CD4-positive, alpha-beta T cell treated with Interleukin-1 beta for 1 hour (primary cell): ENCODE measurements at regions not wholly inside any gene's neighbourhood (a gene's known extent, or its start where the extent isn't known, plus 50 kb on each side); places are given as distances from the start of the nearest gene placed in this dataset.
"Not testable (repeated sequence)": the region's sequence is repeated elsewhere in the genome, so short reads cannot be mapped to it uniquely, and the experiment has no call there.

Experiments
- DNase-seq, 2 donors: peaks; one replicate each; pipeline ENCODE4 v3.0.0-alpha.2; 2020 to 2022

DNA sequence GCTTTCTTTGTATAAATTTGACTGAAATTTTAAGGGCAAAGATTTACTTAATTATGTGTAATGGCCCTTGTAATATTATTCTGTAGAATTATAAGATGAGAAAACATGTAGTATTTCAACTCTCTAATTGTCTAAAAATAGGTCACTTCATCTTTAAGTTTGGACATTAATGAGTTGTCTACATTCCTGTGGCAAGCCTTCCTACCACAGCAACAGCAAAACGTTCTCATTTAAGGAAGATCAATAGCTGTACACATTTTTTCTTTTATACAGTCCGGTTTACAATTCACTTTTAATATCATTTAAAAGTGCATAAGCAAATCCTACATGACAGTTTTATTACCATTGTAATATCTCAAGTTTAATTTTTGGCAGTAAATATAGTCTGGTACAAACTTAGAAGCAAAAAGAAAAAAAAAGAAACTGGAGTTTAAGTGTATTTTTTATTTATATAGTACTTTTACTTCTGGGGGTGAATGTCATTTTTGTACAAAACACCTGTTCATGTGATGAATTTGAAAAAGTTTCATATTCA lies 501.8 kb downstream of the ZPLD1 start:
- DNase-seq, result no peak

DNA sequence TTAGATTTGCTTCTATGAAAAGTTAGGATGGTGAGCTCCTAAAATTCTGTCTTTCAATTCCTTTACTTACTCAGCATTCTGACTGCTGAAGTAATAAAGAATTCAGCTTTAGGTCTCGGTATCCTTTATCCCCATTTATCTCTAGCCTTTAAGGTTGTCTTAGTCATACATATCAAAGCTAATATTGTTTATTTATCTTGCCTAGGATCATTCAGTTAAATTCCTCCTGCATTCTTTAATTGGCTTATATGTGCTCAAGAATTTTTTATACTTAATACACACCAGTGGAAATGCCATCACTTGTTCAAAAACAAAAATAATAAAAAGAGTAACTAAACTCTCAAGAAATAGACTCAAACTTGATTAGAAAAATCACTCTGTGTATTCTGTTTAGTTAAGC lies 507.0 kb downstream of the ZPLD1 start:
- DNase-seq, result no peak

DNA sequence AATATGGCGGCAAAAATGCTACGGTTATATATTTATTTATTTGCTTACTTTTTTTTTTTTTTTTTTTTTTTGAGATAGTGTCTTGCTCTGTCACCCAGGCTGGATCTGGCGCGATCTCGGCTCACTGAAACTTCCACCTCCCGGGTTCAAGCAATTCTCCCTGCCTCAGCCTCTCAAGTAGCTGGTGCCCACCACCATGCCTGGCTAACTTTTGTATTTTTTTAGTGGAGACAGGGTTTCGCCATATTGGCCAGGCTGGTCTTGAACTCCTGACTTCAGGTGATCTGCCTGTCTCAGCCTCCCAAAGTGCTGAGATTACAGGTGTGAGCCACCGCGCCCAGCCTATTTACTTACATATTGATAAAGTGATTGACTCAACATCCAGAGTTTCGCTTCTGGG lies 511.6 kb downstream of the ZPLD1 start:
- not testable (repeated sequence) for DNase-seq

DNA sequence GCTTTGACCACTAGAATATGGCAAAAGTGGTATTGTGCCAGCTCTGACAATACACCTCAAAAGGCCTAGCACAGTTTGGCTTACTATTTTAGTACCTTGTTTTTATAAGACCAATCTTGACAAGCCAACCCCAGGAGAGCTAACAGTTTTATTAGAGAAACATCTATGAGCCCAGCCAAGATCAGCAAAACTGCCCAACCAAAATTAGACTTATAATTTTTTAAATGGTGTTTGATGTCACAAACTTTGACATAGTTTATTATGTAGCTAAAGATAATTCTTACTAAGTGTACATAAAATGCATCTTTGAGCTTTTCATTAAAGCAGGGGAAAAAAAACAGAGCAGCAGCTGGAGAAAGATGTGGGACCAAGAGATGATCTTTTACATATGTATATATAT lies 537.5 kb downstream of the ZPLD1 start:
- no peak for DNase-seq

DNA sequence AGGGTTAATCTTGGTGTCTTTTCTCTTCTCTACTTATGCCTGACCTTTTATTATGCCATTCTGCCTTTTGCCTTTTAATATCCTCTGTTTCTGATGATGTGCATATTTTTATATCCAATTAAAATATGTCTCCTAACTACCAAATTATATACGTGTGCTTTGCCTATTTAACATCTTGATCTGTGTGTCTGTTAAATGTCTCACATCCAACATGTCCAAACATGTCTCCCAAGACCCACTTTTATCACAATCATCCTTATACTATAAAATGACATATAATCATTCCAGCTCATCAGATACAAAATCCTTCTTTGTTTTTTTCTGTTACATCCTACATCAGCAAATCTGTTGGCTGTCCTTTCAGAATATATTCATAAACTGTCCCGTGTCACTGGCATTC lies 539.5 kb downstream of the ZPLD1 start:
- DNase-seq, result no peak

DNA sequence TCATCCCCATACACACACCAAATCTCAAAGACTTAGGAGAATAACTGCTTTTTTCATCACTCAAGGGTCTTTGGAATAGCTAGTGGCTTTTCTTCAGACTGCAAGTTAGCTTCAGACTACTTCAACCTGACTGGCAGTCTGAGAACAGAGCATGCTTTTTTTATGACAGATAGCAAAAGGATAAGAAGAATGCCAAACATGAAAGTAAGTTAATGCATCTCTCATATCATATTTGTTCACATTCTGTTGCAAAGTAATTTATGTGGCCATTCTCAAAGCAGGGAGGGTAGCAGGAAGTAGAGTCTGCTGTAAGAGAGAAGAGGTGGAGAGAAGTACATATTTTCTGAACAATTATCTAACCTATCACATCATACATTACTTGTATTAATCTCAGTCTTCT lies 544.4 kb downstream of the ZPLD1 start:
- no peak for DNase-seq

DNA sequence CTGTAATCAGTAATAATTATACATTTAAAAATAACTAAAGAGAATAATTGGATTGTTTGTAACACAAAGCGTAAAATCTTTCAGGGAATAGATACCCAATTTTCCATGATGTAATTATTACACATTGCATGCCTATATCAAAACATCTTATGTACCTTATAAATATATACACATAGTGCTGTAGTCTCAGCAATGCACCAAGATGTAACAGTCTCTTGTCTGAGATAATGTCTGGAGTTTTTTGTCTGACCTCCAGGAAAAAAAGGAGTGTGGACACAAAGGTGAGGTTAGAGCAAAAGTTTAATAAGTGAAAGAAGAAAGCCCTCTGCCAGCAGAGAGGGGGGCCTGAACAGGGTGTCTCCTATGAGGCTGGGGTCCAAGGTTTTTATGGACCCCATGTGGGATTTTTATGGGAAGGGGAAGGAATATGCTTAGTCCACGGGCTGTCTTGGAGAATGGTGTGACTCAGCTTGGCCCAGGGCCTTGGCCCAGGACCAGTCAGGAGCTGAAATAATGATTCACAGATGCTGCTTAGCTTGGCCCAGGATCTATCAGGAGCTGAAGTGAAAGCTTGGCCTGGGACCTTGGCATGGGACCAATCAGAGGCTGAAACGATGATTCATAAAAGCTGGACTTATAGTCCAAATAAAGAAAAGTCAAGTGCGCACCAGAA lies 545.0 kb downstream of the ZPLD1 start:
- DNase-seq, result no peak

DNA sequence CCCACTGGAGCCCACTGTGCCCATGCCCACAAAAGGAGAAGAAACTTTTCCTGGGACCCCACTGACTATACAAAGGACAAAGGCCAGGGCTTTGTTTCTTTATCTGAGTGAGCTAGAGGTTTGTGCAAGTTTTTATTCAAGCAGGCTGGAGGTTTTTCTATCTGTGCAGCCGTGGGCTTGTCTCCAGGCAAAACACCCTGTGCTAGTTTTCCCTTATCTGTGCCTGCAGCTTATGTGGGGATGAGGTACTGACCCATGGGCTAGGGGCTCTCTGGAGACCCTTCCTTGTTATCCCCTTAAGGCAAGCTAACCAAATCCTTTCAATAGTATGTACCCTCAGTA lies 545.5 kb downstream of the ZPLD1 start:
- no peak for DNase-seq

DNA sequence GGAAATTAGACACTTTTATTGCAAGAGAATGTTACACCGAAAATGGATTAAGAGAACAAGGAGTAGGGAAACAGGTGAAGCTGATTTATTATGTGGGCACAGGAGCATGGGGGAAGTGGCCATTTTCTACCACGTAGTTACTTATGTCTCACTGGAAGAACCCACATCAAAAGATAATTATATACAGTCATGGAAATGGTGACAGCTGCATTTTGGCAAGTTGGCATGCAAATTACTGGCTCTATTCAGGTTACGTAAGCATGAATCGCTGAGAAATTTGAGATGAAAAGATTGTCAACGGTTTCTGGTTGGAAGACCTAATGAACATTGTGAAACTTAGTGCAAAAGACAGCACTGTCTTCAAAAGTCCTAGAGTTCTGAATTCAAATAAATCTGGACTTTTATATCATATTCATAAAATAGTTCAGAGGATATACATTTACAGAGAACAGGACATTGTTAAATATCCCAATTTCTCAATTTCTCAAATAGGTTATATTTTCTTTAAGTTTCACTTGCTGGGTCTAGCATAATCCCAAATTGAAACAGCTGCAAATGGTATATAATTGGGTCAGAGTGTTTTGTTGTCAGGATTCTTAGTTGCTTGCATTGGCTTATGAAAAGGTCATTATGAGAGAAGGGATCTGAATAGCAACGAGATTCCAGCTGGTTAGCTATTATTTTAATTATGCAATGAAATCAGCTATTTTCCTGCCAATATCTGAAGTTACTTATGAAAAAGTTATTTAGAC lies 567.8 kb downstream of the ZPLD1 start:
- DNase-seq, result no peak

DNA sequence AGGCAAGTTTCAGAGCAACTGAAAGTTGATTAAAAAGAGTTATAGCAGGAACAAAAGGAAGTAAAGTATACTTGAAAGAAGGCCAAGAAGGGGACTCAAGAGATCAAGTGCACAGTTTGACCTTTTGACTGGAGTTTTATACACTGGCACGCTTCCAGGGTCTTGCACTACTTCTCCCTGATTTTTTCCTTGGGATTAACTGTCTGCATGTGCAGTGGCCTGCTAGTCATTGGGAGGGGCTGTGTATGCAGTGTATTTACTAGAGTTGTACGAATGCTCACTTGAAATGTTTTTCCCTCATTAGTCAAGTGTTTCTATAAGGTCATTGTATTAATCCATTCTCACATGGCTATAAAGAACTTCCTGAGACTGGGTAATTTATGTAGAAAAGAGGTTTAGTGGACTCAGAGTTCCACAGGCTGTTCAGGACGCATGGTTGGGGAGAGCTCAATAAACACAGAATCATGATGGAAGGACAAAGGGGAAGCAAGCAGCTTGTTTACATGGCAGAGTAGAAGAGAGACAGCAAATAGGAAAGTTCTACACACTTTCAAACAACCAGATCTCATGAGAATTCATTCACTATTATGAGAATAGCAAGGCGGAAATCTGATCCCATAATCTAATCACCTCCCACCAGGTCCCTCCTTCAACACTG lies 571.8 kb downstream of the ZPLD1 start:
- DNase-seq, result no peak

DNA sequence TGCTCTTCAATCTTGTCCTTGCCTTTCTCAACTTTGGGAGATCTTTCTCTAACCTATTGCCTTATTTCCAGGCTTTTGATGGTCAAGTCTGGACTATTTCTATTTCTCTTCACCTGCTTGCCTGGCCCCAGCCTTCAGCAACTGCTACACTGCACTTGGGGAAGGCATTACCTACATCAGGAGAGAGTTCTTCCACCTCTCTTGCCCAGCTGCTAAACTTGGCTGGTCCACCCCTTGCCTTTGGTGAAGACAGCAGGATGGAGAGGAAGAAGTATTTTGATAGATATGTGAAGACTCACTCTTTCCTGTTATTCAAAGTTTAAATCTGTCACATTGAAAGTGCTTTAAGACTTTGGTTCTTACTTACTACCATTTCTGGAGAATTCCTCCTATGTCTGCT lies 574.8 kb downstream of the ZPLD1 start:
- no peak for DNase-seq

DNA sequence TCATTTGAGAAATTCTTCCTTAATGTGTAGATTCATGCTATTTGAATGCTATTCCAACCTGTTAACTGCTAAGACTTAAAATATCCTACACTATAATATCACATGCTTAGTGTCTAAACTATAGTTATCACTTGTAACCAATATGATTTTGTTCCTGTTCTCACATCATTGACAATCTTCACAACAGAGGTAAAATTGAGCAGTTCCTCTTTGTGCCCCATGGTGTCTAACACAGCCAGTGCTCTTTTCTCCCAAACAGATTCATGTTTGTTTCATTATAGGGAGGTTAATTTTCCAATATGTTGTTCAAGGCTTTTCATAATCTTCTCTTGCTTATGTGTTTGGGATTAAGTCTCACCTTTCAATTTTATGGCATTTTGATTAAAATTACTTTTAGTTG lies 591.1 kb downstream of the ZPLD1 start:
- DNase-seq, result no peak

DNA sequence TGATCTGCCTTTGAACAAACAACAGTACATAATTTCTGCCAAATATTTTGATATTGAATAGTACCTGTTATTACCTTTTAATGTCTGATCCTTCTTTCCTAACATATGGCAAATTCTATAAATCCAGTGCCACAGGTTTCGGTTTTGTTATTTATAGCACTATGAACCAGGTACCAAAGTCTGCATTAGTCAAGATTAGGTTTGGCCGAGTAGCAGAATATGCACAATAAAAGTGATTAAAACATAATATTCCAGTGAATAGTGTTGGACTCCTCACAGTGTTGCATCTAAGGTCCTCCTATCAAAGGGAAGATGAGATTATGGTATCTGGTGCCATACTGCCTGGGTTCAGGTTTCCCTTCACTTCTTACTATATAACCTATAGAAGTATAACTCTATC lies 599.0 kb downstream of the ZPLD1 start:
- DNase-seq, result no peak

DNA sequence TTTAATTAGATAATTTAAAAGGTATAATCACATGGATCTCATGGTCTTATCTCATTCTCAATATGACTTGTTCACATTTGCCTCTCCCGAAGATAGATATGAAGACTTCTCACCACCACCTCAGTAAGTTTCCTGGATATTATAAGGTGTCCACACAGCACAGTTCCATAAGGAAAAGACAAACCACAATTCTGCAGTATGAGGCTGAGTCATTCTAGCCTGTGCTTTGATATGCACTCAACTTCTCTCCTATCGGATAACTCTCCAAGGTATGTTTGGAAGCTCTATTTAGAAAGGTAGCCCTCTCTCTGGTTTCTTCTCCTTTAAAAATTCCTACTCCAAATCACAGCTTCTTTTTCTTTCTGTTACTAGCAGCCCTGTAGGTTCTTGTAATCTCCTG lies 612.8 kb downstream of the ZPLD1 start:
- no peak for DNase-seq

DNA sequence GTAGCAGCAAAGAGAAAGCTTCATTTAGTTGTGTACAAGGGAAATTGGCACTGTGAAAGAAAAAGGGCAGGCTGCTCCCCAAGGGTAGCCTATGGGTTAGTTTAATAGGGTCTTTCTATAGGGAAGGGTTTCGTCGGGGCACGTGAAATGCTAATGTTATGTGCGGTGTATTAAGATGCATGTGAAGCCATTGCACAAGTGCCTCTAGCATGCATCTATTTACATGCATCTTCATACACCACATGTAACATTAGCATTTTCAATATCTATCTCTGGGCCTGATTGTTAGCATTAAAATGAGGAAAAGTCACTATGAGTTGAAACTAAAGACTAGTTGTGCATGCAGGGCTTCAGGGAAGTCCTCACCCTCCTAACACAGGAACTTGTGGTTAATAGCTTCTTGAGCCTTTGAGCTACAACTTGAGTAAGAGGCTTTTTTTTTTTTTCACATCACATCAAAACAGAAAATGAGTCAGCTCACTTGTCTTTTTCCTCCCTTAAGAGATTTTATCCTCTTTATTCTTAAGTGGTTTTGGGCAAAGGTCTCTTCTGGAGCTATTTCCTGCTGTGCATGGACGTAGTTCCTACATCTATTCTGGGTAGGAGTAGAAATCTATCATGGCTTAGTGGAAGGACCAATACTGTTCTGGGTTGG lies 613.4 kb downstream of the ZPLD1 start:
- peak in 1 of 2 donors; percentile 4 for DNase-seq

DNA sequence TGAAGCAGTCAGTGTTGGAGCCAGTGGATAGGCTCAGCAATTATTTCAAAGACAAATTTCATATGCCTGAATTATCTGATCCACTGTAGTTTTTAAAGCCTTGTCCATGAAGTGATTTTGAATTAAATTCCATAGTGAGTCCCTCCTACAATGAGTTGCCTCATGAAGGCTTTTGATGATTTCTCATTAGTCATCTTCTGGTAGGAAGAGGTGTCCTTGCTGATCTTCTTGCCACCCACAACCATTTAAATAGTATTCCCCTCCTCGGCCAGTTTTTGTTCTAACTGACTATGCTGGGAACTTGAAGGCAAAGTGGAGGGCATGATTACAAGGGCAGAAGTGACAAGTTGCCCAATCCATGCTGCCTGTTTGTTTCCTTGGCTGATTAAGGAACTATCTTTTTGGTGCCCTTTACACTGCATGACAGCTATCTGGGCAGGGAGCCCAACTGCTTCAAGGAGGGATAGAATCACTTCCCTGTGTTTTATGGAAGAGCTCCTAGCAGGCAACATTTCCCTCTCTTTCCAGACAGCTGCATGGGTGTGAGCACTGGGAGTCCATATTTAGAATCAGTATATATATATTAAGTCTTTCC lies 617.5 kb downstream of the ZPLD1 start:
- DNase-seq, result peak in 1 of 2 donors; percentile 5

DNA sequence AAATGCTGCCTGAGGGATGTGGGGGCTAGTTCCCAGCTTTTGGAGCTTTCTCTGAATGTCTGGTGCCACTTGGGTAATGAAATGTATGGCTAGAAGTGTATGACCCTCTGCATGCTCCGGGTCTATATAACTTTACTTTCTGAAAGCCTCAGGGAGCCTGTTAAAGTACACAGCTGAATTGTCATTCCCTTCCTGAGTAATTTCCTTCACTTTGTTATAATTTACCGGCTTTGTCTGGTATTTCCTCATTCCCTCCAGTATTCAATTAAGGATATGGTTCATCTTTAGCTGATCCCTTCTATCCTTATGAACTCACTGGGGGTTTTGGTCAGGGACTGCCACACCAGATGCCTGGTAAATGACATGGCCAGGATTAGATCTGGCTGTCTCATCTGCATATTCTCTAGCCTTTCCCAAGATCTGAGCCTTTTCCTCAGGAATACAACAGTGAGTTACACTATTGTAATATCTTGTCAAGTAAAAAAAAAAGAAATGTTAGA lies 620.3 kb downstream of the ZPLD1 start:
- DNase-seq, result no peak

DNA sequence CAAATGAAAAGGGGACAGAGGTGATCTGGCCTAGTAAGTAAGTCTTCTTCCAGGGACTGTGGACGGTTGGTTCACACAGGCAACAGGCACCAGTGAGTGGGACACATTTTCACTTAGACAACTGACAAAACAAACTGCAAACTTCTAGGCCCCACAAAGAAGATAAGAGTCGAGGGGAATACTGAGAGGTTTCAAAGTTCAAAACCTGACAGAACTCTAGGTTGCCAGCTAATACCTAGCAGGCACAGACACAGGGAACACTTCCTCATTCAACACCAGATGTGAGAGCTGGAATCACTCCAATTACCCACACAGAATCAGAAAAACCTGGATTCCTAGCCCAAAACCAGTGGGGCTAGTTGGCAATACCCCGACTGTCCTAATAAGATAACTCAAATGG lies 621.7 kb downstream of the ZPLD1 start:
- no peak for DNase-seq

DNA sequence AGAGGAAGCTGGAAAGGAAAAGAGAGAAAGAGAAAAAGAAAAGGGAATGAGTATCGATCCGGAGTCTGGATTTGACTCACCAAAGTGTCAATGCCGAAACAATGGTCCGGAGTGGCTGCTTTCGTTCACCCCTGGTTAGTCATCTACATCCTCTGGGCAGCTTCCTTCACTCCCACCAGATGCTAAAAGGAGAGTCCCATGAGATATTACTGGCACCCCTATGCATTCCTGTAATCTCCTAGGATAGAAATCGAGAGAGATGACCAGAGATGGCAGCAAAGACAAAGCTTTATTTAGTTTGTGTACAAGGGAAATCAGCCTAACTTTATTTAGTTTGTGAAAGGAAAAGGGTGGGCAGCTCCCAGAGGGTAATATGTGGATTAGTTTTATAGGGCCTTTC lies 622.2 kb downstream of the ZPLD1 start:
- DNase-seq, result no peak

DNA sequence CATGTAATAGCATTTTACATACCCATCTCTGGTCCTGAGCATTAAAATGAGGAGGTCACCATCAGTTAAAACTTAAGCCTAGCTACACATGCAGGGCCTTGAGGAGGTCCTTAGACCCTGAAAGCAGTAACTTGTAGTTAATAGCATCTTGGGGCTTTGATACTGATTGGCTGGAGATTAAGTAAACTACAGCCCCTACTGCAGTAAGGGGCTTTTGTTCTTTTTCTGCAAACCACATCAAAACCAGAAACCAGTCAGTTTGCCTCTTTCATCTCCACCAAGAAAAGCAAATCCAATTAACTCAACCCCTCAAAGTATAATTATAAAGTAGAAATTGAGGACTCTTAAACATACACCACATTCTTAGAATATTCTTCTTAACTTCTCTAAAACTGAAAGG lies 622.7 kb downstream of the ZPLD1 start:
- DNase-seq, result no peak

DNA sequence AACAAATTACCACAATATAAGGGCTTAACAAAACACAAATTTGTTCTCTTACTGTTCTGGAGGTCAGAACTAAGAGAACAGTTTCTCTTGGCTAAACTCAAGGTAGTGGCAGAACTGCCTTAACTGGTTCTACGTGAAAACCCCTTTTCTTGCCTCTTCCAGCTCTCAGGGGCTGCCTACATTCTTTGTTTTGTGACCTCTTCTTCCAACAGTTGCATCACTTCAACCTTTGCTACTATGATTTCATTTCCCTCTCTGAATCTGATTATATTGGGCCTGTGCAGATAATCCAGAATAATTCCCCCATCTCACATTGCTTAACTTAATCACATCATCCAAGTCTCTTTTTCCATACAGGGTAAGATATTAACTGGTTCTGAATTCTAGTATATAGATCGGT lies 624.6 kb downstream of the ZPLD1 start:
- no peak for DNase-seq

DNA sequence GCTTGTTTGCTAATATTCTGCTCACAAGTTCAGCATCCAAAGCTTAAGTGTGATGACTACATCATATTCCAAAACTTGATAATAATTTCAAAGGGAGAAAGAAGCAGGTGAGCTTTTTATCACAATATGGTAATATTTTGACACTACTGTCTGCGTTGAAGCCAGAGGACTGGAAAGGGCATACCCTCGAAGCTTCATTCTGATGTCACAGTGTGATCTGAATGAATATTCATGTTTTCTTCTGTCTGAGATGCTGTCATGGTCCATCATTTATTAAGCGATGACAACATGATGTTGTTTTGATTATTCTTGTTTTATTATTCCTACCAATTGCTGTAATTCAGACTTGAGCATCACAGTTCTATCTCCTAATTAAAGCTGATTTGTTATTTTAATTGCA lies 625.4 kb downstream of the ZPLD1 start:
- no peak for DNase-seq

DNA sequence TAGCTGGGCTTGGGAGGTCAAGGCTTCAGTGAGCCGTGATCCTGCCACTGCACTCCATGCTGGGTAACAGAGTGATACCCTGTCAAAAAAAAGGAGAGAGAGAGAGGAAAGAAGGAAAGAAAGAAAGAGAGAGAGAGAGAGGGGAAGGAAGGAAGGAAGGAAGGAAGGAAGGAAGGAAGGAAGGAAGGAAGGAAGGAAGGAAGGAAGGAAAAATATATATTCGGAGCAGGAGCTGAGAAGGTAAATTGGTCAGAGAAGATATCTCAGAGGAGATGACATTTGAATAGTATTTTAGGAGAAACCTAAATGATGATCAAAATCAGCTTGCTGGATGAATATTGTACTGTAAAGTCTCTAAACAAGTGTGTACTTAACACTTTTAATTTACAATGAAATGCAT lies 633.1 kb downstream of the ZPLD1 start:
- no peak for DNase-seq
